GM18508 (cell line): ENCODE measurements at regions not wholly inside any gene's neighbourhood (a gene's known extent, or its start where the extent isn't known, plus 50 kb on each side); places are given as distances from the start of the nearest gene placed in this dataset.
"Not testable (repeated sequence)": the region's sequence is repeated elsewhere in the genome, so short reads cannot be mapped to it uniquely, and the experiment has no call there.

Experiments
- ATAC-seq: cut with Tn5 transposase; IDR thresholded peaks from one replicate; pipeline ENCODE4 v1.9.1; 2021; ENCODE audit warnings: moderate number of reproducible peaks; ENCODE audit not compliant: insufficient read depth, unreplicated experiment

DNA sequence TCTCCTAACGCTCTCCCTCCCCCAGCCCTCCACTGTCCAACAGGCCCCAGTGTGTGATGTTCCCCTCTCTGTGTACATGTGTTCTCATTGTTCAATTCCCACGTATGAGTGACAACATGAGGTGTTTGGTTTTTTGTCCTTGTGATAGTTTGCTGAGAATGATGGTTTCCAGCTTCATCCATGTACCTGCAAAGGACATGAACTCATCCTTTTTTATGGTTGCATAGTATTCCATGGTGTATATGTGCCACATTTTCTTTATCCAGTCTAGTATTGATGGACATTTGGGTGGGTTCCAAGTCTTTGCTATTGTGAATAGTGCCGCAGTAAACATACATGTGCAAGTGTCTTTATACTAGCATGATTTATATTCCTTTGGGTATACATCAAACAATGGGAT lies 347.4 kb downstream of the MAGEE1 start:
- ATAC-seq: not testable (repeated sequence)

DNA sequence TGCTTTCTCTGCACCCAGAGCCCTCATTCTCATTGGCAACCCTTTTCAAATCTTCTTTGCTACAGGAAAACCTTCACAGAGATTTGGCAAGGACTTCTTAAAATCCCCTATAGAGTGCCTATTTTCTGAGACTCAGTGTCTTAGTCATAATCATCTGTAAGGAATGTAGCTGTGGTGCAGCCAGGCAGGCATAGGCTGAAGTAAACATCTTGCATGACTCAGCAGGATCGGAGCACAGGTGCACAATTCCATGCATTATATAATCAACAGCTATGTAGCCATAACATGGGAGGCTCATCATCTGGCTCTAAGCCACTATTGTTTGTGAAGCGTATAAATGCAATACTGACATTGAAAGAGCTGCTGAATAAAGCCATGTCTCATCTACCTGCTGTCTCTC lies 368.8 kb downstream of the MAGEE1 start:
- ATAC-seq: no peak

DNA sequence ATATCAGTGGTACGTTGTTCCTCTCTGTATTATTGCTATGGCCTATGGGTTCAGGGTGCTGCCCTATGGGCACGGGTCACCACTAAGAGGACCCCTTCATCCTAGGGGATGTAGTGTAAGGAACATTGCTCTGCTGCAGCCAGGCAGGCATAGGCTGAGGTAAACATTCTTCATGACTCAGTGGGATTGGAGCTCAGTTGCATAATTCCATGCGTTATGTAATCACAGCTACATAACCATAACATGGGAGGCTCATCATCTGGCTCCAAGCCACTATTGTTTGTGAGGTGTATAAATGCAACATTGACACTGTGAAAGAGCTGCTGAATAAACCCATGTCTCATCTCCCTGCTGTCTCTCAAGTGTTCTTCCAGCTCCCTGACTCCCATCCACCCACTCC lies 375.2 kb downstream of the MAGEE1 start:
- ATAC-seq: no peak

DNA sequence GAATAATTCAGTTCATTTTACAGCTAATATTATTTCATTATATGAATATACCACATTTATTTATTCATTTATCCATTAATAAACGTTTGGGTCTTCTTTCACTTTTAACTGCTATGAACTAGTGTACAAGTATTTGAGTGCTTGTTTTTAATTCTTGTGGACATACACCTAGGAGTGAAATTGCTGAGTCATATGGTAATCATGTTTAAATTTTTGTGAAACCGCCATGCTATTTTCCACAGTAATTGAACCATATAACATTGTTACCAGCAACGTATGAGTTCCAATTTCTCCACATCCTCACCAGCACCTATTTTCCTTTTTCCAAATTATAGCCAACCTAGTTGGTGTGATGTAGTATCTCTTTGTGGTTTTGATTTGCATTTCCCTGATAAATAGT lies 388.2 kb downstream of the MAGEE1 start:
- ATAC-seq: no peak

DNA sequence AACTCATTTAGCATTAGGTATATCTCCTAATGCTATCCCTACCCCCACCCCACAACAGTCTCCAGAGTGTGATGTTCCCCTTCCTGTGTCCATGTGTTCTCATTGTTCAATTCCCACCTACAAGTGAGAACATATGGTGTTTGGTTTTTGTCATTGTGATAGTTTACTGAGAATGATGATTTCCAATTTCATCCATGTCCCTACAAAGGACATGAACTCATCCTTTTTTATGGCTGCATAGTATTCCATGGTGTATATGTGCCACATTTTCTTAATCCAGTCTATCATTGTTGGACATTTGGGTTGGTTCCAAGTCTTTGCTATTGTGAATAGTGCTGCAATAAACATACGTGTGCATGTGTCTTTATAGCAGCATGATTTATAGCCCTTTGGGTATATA lies 389.8 kb downstream of the MAGEE1 start:
- not testable (repeated sequence) for ATAC-seq

DNA sequence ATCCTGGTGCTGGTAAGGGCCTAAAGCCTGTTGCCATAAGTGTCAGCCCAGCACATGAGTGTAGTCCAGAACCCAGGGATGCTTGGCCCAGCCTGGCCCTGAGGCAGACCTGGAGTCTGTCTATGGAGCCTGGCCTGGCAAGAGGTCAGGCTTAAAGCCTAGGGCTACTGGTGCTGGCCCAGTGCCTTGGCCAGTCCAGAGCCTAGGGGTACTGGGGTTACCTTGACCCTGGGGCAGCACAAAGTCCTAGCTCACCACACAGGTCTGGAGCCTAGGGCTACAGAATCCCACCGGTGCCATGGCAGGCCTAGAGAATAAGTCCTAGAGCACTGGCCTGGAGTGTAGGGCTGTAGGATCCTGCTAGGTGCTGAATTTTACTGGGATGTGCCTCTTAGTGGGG lies 393.8 kb downstream of the MAGEE1 start:
- no peak for ATAC-seq

DNA sequence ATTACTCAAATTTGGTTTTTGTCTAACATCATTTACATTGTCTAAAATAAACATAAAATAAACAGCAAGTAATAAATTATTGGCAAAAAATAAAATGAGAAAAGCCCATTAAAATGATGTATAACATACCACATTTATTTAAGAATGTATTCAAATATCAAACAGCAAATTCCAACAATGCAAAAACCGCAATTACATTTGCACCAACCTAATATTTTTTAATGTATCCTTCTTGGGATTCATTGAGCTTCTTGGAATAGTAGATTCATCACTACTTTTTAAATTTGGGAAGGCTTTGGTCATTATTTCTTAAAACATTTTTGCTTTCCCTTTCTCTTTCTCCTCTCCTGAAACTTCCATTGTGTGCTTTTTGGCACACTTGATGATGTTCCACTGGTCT lies 400.2 kb downstream of the MAGEE1 start:
- no peak for ATAC-seq

DNA sequence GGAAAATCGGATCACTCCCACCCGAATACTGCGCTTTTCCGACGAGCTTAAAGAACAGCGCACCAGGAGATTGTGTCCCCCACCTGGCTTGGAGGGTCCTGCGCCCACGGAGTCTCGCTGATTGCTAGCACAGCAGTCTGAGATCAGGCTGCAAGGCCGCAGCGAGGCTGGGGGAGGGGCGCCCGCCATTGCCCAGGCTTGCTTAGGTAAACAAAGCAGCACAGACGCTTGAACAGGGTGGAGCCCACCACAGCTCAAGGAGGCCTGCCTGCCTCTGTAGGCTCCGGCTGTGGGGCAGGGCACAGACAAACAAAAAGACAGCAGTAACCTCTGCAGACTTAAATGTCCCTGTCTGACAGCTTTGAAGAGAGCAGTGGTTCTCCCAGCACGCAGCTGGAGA lies 413.4 kb downstream of the MAGEE1 start:
- not testable (repeated sequence) for ATAC-seq

DNA sequence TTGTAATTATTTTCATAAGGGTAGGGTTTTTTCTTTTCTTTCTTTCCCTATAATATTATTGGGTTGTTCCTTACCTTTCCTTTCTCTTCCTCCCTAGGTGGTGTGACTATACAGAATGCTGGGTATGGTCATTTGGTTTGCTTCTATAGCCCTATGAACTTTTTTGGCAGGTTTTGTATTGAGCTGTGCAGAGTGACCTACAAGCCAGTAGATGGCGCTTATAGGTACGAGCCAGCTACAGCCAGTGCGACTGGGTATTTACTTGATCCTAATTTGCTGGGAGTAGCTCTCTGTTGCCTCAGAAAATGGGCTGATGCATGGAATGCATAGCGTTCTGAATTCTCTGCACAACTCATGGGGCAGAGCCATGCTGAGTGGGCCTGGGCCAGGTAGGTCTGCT lies 423.3 kb downstream of the MAGEE1 start:
- ATAC-seq: no peak

DNA sequence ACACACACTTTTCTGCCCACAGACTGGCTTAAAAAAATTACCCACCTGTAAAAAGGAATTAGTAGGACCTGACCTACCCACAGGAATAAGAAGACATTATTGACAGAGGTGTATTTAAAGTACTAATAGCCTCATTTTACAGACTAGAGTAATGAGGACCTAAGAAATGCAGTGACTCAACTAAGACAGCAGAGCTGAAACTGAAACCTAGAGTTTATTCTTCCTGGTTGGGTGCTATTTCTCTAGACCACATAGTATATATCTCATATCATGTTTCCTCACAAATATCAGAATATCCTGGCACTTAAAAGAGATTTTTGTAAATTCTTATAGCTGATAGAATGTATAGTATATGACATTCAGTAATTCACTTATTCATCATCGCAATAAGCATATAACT lies 435.0 kb downstream of the MAGEE1 start:
- no peak for ATAC-seq

DNA sequence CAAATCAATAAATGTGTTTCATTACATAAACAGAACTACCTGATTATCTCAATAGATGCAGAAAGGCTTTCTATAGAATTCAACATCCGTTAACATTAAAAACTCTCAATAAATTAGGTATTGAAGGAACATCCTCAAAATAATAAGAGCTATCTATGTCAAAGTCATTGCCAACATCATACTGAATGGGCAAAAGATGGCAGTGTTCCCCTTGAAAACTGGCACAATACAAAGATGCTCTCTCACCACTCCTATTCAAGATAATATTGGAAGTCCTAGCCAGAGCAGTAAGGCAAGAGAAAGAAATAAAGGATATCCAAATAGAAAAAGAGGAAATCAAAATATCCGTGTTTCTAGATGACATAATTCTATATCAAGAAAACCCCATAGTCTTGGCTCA lies 466.4 kb downstream of the MAGEE1 start:
- ATAC-seq: no peak

DNA sequence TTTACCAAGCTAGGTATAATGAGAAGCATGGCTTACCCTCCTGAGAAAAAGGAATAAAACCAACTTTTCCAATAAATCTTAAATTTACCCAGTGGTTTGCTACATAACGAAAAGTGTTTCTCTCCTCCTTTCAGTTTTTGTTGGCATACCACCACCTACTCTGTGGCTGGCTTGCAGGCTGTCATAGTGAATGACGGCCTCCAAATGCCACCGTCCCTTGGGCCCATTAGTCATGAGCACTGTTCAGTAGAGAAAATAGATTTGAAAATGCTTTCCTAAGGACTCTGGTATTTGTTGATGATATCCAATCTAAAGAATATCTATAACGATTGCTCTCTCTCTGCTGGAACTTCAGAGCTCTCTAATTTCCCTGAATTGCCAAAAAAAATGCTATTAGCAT lies 488.3 kb downstream of the MAGEE1 start:
- no peak for ATAC-seq

DNA sequence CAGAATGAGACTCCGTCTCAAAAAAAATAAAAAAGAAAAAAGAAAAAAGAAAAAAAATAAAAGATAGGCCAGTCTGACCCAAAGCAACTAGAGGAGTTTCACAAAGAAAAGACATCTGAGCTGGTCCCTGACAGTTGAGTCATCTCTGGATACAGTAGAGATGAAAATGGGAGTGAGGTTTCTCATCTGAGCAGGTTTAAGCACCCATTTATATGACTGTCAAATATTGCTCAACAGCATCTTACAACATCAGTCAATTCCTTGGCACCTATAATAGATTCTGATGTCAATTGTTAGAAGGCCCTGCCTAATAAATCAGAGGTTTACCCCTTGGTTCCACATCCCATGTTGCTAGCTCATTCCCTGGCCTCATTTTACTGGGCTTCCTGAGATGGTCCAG lies 490.5 kb downstream of the MAGEE1 start:
- ATAC-seq: no peak

DNA sequence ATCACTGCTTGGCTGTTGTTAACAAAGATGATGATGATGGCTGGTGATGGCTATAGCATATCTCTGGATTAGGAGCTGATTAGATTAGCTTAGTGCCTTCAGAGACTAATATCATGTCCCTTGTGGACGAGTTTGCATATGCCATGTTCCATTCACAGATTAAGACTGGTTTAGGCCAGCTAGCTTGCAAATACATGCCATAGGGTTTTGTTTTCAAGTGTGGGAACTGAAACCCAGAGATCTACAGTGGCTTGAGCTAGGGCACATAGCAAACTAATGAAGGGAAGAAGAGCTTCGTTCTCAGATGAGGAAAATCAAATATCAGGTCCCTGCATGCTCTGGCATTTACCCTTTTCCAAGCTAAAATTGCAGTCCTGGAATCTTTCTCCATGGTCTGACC lies 492.3 kb downstream of the MAGEE1 start:
- no peak for ATAC-seq

DNA sequence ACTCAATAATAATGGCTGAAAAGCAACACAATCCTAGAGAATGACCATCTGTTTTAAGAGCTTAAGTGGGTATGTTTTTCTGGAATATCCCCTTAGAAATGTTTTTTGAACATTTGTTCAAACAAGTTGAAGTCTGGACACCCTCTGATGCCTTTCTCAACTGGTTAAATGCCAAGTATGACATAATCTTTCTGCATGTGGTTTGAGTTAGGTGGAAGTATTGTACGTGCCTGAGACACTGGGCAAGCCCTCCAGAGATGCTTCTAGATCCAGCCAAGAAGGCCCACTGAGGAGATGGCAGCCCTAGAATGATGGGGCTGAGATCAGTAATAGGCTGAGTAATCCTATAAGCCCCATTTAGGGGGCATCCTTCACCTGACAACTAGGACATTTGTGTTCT lies 493.1 kb downstream of the MAGEE1 start:
- ATAC-seq: no peak

DNA sequence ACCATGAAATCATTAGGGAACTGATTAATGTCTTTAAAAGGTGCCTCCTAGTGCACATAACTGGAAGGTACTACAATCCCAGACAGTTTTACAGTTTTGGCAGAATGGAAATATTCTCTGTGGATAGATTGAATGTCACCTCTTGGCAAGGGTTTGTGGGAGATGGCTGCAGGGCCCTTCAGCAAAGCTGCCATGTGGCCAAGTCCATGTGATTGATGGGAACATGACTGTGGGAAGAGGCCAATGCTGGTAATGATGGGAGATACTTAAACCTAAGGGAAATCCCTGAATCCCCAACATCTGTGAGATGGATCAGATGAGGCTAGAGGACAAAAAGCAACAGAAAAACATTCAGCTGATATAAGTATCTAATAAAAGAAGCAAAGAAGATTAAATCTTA lies 493.7 kb downstream of the MAGEE1 start:
- ATAC-seq: no peak

DNA sequence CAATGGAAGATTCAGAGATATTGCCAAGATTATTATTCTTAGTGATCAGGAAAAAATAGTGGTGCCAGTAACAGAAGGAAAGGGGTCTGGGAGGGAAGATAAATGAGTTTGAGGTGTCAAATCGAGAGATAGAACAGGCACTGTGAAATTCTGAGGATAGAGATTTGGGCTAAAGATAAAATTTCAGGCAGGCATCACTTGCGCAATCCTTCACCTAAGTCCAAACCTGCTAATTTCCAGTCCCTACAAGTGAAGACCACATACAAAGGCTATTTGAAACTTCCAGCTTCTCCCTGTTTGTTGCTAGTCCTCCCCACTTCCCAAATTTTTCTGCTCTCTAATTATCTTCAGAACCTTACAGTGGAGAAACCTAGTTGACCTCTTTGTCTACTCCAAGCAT lies 494.6 kb downstream of the MAGEE1 start:
- no peak for ATAC-seq

DNA sequence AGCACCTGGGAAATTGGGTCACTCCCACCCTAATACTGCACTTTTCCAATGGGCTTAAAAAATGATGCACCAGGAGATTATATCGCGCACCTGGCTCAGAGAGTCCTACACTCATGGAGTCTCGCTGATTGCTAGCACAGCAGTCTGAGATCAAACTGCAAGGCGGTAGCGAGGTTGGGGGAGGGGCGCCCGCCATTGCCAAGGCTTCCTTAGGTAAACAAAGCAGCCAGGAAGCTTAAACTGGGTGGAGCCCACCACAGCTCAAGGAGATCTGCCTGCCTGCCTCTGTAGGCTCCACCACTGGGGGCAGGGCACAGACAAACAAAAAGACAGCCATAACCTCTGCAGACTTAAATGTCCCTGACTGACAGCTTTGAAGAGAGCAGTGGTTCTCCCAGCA lies 497.1 kb downstream of the MAGEE1 start:
- not testable (repeated sequence) for ATAC-seq

DNA sequence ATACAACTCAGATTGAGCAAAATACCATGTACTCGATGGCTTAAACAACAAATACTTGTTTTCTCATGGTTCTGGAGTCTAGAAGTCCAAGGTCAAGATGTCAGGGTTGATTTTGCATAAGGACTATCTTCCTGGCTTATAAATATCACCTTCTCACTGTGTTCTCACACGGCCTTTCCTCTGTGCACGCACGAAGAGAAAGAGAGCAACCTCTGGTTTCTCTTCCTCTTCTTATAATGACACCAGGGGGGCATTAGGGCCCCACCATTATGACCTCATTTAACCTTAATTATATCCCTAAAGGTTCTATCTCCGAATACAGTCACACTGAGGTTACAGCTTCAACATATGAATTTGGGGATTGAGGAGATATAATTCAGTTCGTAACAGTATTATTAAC lies 504.0 kb downstream of the MAGEE1 start:
- ATAC-seq: no peak

DNA sequence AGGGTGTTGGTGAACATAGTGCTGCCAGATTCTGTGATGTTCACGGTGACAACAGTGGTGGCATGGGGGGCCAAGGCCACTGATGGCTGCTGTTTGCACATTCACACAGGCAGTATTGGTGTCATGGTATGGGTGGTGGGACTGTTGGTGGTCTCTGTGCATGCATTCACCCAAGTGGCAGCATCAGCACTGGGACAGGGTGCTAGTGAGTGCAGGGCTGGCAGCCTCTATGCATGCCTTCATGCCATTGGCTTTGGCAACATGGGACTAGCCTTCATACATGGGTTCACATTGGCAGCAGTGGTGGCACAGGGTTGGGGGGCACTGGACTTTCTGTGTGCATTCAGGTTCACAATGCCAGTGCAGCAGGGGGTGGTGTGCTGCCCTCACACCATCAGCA lies 489.7 kb upstream of the FGF16 start:
- no peak for ATAC-seq

DNA sequence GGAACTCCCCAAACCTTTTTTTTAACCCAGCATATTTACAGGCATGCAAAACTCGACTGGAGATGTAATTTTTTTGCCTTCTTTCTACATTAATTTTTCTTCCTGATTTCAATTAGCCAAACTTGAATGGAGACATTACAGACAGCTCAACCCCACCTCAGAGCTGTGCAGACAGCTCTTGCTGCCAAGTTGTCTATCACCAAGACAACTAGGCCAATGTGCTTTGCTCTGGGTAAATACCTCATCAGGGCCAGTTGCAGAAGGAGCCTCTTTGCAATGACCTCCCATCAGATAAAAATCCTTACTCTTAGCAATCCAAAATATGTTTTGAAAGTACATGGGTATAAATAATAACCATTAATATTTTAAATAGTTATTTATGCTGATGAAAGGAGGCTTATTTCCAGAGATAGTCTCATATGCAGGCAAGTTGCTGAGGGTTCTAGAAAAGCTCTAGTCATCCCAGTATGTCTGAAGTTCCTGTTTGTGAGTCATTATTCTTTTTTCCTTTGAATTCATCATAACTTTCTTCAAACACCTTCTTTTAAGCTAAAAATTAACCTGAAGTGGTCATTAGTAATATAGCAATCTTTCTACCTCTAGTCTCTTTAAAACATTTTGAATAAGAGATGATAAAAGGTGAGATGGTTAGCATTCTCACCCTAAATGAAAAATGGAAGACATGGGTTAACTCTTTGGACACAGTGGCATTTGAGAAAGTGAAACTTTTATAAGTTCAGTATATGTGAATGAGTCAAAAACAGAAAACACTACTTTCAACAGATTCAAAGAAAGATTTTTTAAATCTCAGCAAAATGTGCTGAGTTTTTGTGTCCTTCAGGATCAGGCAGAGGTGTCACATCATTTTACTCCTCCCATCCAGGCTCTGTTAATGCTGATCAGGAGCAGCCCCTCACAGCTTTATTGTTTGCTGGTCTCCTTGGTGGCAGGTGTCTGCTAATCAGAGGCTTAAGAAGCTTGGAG lies 475.5 kb upstream of the FGF16 start:
- ATAC-seq: peak; percentile 69

DNA sequence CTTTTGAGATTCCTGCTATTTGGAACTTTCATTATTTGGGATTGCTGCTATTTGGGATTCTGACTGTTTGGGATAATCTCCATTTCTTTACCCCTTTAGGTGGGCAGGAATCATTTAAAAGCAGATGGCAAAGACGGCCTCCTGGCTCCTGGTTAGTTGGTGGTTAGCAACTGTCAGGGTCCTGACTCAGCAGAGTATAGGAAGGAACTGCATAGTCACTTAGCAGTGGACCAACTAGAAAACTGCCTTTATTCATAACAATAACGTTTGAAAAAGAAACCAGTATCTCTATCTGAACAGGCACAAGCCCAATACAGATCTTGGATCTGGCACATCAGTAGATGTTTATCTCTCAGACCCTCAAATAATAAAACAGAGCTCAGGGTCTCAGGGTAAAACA lies 469.7 kb upstream of the FGF16 start:
- no peak for ATAC-seq
